Activated gamma-delta T cell treated with anti-CD3 and anti-CD28 coated beads, Interleukin-2, amount 50 U/mL, for 16 hours (primary cell): ENCODE measurements at regions not wholly inside any gene's neighbourhood (a gene's known extent, or its start where the extent isn't known, plus 50 kb on each side); places are given as distances from the start of the nearest gene placed in this dataset.
"Not testable (repeated sequence)": the region's sequence is repeated elsewhere in the genome, so short reads cannot be mapped to it uniquely, and the experiment has no call there.

Experiments used
- DNase-seq: peaks from one replicate; pipeline ENCODE4 v3.0.0-alpha.2; 2020; ENCODE audit warnings: low read depth

DNA sequence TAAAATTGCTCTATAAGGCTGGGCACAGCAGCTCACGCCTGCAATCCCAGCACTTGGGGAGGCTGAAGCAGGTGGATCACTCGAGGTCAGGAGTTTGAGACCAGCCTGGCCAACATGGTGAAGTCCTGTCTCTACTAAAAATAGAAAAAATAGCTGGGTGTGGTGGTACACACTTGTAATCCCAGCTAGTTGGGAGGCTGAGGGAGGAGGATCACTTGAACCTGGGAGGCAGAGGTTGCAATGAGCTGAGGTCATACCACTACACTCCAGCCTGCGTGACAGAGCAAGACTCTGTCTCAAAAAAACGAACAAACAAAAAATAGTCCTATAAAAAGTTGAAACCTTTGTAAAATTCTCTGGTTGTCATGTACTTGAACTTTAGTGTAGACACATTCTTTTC, 93.0 kb upstream of the KIF26B start:
- not testable (repeated sequence) for DNase-seq

DNA sequence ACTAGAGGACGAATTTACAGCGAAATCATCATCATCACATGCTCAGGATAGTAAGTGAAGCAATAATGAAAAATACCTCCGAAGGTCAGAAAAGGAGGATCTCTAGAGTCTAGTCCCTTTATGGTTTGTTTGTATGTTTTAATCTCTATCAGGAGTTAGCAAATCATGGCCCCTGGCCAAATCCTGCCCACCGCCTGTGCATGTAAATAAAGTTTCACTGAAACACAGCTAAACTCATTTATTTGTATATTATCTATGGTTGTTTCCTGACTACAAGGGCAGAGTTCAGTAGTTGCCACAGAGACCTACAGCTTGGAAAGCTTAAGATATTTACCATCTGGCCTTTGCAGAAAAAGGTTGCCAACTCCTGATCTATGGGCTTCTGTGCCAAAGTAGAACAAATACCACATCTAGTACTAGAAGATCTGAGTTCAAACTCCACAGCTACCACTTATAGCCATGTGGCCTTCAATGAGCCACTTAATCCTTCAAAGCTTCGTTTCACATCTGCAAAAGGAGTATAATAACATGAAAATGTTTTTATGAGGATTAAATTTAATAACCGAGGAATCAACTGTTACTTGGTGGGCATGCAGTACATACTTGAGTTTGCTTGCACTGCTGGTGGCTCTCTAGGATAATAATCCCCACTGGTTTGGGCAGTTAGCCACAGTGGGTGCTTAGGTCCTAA, 94.0 kb upstream of the KIF26B start:
- no peak for DNase-seq

DNA sequence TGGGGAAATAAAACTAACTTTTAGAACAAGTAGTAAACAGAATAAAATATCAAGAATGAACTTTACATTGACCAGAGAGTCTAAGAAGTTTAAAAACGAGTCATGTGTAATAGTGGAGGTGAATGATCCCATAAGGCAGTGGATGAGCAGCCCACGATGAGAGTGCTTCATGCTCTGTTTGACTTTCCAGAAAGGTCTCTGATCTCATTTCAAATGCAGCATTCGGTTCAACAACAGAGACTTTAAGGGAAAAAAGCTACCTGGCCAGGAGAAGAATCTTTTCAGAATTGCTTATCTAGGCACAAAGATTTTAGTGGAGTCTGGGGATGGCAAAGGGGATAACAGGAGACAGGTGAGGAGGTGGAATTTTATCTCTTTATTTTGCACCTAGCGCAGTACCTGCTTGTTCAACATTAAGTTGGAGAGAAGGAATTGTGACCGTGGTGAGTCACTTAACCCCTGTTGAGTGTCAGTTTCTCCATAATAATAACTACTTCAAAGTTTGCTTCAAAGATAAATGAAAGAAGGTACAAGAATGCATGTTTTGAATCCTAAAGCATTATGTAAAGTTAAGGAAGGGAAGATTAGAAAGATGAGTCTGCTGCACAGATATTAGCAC, 94.9 kb upstream of the KIF26B start:
- no peak for DNase-seq

DNA sequence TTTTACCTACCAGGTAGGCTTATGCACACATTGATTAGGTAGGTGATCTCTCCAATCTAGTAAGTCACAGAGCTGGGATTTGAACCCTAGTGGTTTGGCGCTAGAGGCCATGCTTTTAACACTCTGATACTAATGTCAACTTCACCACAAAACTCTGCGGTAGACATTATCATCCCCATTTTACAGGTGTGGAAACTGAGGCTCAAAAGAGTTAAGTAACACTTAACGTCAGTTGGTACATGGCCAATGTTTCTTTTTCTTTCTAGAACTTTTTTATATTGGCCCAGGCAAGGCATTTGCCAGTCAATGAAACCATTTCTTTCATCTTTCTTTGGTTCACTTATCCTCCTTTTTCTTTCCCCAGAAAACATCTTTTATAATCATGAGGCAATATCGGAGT, 95.9 kb upstream of the KIF26B start:
- DNase-seq: no peak

DNA sequence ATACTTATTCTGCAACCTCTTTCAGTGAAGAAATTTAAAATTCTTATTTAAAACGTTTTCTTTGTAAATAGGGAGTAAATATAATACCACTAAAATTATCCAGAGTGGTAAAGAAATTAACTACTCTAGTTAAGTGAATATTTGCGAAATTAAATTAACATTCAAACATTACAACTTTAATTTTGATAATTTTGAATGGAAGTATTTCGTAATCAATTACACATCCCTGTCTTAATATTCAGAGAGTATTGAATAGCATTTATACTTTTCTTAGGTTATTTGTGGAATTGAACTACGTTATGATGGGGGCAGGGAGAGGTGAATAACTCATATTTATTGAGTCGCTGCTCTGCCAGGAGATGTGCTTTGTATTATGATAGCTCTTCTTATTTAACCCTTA, 96.3 kb upstream of the KIF26B start:
- no peak for DNase-seq

DNA sequence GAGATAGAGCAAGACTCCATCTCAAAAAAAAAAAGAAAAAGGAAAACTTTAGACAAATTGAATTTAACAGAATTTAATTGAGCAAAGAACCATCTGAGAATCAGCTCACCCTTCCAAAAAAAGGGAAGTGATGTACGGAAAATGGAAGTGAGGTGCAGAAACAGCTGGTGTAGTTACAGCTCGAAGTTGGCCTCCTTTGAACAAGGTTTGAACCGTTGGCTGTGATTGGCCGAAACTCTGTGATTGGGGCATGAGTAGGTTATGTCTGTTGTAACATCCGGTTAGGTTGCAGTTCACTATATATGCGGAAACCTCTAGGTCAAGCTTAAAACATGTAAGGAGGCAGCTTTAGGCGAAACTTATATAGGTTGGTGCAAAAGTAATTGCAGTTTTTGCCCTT, 97.9 kb upstream of the KIF26B start:
- DNase-seq: no peak

DNA sequence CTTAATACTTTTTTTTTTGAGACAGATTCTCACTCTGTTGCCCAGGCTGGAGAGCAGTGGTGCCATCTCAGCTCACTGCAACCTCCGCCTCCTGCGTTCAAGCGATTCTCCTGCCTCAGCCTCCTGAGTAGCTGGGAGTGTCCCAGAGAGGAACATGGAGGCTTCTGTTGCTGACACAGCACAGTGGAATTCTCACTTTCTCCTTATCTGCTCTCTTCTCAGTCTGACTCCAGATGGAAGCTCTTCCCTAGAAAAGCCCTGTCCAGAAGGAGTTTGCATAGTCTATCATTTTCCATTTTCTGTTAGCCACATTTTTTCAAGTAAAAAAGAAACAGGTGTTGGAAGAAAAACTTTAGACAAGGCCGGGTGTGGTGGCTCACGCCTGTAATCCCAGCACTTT, 98.5 kb upstream of the KIF26B start:
- not testable (repeated sequence) for DNase-seq

DNA sequence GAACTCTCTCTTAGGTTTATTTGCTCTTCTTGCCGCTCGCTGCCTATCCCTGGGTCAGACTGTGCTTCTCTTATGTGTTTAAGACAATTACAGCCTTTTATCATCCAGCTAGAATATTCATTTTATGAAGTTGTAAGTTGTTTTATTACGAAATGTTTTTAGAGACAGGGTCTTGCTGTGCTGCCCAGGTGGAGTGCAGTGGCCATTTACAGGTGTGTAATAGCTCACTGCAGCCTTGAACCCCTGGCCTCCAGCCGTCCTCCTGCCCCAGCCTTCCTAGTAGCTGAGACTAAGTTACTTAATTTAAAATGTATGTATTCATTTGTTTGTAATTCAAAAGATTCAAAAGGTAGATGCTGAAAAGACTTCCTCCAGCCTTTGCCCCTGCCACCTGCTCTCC, 99.0 kb upstream of the KIF26B start:
- no peak for DNase-seq

DNA sequence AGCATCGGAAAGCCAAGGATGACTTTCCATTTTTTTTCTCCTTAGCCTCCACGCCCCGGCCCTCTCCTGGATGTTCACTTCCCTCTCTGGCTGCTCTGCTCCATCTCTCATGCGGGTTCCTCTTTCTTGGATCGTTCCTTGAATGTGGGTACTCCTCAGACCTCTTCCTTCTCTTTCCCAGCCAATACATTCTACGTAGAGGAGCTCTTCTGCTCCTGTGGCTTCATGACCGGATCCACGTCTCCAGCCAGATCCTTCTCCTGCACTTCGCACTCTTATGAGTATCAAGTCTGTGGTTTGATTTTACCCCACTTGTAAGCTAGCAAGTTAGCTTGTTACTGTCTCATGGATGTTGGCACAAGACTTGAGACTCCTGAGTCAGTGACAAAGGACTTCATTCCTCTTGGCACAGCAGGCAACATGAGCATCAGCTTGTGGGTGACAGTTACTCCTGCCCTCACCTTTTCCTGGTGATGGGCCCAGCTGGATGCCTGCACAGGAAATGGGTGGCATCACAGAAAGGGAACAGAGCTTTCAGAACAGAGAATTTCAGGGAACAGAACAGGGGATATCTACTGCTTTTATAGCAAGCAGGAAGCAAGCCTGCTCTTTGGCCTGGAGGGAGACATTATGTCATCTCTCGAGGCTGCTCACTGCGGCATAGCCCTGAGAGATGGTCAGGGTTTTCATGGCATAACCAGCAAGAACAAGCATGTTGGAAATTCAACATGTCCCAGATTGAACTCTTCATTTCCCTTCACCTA, 100.1 kb upstream of the KIF26B start:
- no peak for DNase-seq

DNA sequence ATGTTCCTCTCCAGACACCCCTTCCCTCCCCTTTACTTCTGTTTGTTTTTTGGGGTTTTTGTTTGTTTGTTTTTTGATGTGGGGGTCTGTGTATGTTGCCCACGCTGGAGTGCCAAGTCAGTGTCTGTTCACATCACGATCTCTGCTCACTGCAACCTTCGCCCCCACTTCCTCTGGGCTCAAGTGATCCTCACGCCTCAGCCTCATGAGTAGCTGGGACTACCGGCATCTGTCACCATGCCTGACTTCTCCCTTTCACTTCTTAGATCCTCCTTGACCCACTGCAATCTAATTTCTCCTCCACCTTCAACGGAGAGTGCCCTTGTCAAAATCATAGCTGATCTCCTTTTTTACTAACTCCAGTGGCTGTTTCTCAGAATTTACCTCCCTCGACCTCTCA, 100.7 kb upstream of the KIF26B start:
- no peak for DNase-seq

DNA sequence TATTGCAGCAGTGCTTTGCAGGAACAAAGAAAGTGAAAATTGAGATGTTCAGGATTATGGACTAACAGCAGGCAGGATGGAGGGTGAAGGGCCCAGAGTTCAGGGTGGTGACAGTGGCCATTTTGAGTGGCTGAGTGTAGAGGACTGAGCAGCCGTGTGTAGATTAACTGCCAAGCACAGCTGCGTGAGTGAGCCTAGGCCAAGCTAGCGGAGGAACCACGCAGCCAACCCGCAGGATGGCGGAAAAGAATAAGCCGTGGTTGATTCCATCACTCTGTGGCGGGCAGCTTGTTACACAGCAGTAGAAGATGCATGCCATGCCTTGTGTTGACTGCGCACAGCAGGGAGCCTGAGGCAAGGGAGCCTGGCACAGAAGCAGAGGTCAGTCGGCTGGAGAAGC, 102.5 kb upstream of the KIF26B start:
- no peak for DNase-seq

DNA sequence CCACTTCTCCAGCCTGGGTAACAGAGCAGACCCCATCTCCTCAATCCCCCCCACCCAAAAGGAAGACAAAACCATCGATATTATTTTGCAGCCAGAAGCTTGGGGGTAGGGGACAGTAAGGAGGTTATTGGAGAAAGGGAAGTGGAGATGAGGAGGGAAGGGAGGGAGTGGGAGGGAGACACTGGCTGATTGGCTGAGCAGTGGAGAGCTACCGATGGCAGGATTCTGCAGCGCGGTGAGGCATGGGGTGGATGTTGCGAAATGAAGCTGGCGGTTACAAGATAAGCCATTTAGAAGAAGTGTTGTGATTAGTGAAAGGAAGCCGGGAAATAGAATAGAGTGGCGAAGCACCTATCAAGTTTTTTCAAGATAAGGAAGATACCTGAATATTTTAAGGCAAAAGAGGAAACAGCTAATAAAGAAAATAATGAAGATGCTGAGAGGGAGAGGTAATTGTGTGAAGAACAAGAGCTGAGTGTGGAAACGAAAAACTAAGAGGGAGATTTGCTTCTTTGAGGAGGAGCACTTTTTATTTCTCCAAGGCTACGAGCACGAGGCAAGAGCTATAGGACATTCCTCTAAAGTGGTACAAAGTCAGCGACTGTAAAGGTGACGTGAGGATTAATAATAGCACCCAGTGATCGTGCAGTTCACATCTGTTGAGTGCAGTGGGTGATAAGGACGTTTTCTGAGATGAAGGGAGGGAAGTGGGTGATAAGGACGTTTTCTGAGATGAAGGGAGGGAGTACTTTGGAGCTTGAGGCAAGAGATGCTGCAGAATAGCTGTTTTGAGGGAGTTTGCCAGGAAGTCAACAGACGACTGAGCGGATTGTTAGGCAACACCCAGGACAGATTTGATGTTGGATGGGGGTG, 103.2 kb upstream of the KIF26B start:
- DNase-seq: no peak

DNA sequence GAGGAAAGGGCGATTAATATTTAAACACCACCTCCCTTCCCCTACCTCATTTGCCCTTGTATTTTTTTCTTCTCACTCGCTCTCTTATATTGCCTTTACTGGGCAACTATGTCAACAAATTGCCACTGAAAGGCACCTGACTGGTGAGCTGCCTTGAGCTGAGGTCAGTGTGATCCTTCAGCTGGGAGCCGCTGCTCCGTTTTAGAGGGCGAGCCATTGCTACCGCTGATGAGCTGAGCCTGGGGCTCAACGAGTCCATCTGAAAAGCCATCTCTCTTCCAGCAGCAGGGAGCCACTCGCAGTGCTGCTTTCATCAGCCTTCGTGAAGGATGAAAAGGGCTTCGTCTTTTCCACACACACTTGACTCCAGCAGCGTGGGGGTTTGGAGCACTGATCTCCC, 108.0 kb upstream of the KIF26B start:
- no peak for DNase-seq

DNA sequence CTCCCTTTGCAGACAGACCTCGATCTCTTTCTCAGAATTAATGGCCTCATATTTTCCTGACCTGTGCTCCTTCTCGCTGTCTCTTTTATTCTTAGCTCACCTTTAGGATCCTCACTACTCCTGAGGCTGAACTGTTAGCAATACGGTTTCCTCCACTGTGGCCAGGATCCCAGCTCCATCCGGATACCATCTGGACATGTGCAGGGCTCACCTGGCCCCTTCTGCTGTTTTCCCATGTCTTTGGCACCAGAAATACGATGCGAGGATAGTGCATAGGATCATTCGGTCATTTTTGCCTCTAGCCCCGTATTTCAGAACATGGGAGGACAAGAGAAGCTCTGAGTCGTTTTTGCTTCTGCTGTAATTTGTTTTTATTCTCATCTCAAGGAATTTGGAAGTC, 108.5 kb upstream of the KIF26B start:
- DNase-seq: no peak

DNA sequence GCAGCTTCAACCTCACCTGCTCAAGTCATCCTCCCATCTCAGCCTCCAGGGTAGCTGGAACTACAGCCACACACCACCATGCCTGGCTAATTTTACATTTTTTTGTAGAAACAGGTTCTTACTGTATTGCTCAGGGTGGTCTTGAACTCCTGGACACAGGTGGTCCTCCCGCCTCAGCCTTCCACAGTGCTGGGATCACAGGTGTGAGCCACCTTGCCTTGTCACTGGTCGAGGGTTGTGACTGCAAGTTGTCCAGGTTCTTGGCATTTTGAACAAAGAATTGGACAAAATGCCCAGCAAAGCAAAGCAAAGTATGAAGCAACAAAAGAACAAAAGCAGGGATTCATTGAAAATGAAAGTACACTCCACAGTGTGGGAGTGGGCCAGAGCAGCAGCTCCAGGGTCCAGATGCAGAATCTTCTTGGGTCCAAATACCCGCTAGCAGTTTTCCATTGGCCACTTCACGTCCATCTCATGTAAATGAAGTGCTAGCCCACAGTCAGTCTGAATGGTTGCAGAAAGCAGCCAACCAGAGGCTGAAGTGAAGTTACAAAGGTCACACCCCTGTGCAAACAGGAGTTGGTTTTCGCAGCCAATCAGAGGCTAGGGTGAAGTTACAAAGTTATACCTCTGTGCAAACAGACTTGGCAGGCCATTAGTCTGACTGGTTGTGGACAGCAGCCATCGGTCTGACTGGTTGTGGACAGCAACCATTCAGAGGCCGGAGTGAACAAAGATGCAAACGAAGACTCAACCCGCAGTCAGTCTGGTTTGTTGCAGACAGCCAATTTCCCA, 109.5 kb upstream of the KIF26B start:
- no peak for DNase-seq

DNA sequence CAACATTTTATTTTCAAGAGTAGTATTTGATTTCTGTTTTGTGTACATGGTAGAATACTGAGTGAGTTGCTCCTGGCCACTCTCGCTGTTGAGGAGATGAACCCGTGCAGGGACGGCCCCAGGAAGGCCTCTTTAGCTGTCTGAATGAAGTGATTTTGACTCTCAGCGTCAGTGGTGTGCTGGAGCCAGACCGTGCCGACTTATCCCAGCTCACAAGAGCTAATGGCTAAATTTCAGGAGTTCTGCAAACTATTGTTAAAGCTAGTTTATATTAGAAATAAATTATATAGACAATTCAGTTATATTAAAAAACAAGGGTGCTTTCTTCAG, 111.2 kb upstream of the KIF26B start:
- DNase-seq: no peak

DNA sequence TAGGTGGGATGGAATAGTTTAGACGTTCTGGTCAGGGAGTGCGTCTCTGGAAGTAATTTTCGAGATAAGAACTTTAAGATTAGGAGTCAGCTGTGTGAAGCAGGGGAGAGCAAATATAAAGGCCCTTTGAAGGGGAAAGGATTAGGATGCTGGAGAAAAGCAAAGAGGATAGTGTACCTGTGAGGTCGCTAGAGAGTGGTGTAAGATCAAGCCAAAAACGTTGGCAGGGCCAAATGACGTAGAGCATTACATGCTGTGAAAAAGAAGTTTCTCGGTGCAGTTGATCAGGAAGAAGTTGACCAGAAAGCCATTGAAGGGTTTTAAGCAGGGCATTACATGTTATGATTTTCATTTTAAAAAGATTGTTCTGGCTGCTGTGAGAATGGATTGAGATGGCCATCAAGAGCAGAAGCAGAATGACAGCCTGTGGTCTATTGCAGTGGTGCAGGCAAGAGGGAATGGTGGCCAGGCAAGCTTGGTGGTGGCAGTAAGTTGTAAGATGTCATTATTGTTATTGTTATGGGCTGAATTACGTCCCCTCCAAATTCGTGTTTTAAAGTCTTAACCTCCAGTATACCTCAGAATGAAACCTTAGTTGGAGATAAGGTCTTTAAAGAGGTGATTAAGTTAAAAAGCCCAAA, 113.6 kb upstream of the KIF26B start:
- DNase-seq: no peak

DNA sequence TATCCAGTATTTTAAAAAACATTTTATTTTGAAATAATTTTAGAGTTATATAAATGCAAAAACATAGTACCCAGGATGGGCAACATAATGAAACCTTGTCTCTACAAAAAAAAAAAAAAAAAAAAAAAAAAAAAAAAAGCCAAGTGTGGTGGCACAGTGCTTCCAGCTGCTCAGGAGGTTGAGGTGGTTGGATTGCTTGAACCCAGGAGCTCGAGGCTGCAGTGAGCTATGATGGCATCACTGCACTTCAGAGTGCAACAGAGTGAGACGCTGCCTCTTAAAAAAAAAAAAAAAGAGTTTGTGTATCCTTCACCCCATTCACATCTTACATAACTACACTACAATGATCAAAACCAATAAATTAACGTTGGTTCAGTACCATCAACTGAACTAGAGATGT, 115.6 kb upstream of the KIF26B start:
- no peak for DNase-seq

DNA sequence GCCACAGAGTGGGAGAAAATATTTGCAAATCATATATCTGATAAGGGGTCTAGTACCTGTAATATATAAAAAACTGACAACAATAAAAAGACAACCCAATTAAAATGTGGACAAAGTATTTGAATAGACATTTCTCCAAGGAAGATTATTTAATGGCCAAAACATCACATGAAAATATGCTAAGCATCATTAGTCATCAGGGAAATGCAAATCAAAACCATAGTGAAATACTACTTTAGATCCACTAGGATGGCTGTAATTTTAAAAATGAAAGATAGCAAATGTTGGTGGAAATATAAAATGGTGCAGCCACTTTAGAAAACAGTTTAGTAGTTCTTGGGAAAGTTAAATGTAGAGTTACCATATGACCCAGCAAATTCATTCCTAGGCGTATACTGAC, 118.7 kb upstream of the KIF26B start:
- DNase-seq: no peak

DNA sequence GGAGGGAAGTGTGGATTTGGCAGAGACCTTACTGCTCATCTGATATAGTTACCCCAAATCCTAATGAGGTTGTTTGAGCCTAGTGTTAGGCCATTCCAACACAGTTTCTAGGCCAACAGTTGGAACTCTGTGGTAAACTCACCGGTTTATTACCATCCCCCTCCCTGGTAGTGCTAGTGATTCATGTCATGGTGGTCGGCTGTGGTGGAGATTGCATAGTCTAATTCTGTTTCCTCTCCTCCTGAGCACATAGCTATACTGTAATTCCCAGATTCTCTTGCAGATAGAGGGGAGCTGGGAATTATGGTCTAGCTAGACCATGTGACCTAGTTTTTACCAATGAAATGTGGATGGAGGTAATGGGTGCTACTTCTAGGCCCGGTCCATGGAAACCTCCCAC, 123.7 kb upstream of the KIF26B start:
- no peak for DNase-seq

DNA sequence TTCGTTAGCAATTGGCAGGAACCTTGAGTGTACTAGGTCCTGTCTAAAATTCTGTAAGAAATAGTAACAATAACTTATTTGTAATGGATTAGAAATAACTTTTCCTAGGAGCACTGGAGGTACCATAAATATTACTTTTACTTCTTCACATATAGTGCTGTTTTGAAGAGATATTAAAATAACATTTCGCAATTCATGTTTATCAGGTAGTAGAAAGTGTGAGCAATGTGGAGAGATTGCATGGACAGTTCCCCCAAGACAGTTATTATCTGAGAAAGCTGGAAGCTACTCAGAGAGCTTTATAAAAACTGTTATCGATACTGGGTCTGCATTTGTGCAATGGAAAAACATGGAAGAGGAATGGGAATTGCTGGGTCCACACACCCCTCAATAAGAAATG, 128.5 kb upstream of the KIF26B start:
- no peak for DNase-seq
